Activated CD4-positive, alpha-beta T cell treated with anti-CD3 and anti-CD28 coated beads, Interleukin-2, amount 50 U/mL, for 48 hours (primary cell): ENCODE measurements at regions not wholly inside any gene's neighbourhood (a gene's known extent, or its start where the extent isn't known, plus 50 kb on each side); places are given as distances from the start of the nearest gene placed in this dataset.

ENCODE experiments used
- DNase-seq, 2 experiments: peaks; one replicate each; pipeline ENCODE4 v3.0.0-alpha.2; 2020

- no peak for DNase-seq
These were observed 167.9 kb upstream of the SPATS2L start for GRCh38 chr2:200138391-200139124.

- DNase-seq, result no peak
These were observed 161.9 kb upstream of the SPATS2L start for GRCh38 chr2:200144571-200144970.

GRCh38 chr2:200146501-200146900, 160.0 kb upstream of the SPATS2L start:
- DNase-seq, result no peak

- DNase-seq, result no peak
These were observed 159.1 kb upstream of the SPATS2L start for GRCh38 chr2:200147371-200147770.

- DNase-seq, result no peak
These were observed 158.1 kb upstream of the SPATS2L start for GRCh38 chr2:200148366-200148765.

GRCh38 chr2:200150411-200151086, 155.9 kb upstream of the SPATS2L start:
- no peak for DNase-seq

GRCh38 chr2:200155652-200156051, 150.8 kb upstream of the SPATS2L start:
- no peak for DNase-seq

- no peak for DNase-seq
These were observed 150.2 kb upstream of the SPATS2L start for GRCh38 chr2:200156166-200156835.

- no peak for DNase-seq
These were observed 147.7 kb upstream of the SPATS2L start for GRCh38 chr2:200158647-200159356.

- DNase-seq, result no peak
These were observed 147.2 kb upstream of the SPATS2L start for GRCh38 chr2:200159357-200159707.

- DNase-seq, result no peak
These were observed 146.4 kb upstream of the SPATS2L start for GRCh38 chr2:200159829-200160781.

- DNase-seq, result no peak
These were observed 145.0 kb upstream of the SPATS2L start for GRCh38 chr2:200161458-200161857.

GRCh38 chr2:200165687-200166086, 140.8 kb upstream of the SPATS2L start:
- no peak for DNase-seq

GRCh38 chr2:200168641-200169555, 137.6 kb upstream of the SPATS2L start:
- no peak for DNase-seq

- DNase-seq, result no peak
These were observed 136.3 kb upstream of the SPATS2L start for GRCh38 chr2:200170221-200170620.

GRCh38 chr2:200171731-200172482, 134.6 kb upstream of the SPATS2L start:
- no peak for DNase-seq

GRCh38 chr2:200172521-200172920, 134.0 kb upstream of the SPATS2L start:
- no peak for DNase-seq

- DNase-seq, result no peak
These were observed 133.4 kb upstream of the SPATS2L start for GRCh38 chr2:200172944-200173581.

- no peak for DNase-seq
These were observed 132.8 kb upstream of the SPATS2L start for GRCh38 chr2:200173691-200174090.
